ENCODE measurements at regions not wholly inside any gene's neighbourhood (a gene's known extent, or its start where the extent isn't known, plus 50 kb on each side); places are given as distances from the start of the nearest gene placed in this dataset.

DNA sequence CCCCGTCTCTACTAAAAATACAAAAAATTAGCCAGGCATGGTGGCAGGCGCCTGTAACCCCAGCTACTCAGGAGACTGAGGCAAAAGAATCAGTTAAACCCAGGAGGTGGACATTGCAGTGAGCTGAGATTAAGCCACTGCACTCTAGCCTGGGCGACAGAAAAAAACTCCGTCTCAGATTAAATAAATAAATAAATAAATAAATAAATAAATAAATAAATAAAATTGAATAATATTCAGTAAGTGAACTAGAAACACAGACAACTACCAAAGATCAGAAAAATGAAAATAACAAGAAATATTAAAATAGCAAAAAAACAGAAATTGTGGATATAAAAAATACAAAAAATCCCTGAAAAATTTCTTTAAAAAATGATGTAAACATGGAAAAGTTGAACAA is 172.4 kb downstream of the ZNF486 start:
- intact Hi-C loops (cut with micrococcal nuclease) = no loop called here
- ATAC-seq (ENCODE audit: low read depth) (no peak), DNase-seq (no peak)
- H3K27ac ChIP-seq (ENCODE audit: insufficient read depth, low read length) = no peak overlapping the region
- no TSS peak for BruUV-seq (replicated peaks)
- ChIA-PET POLR2A (ENCODE audit: unreplicated experiment) (no interaction called here), CTCF (no interaction called here)
- no peak overlapping the region for H2AFZ ChIP-seq (replicated peaks; ENCODE audit: low read length, poor library complexity)
- in situ Hi-C loops (cut with MboI; ENCODE audit: low sequenced_read_pairs) = no loop called here
- H2BK5ac ChIP-seq (ENCODE audit: low read depth, low read length, poor library complexity, severe bottlenecking) = no peak overlapping the region
- H3K9me1 ChIP-seq (ENCODE audit: insufficient read depth, low read length) = no peaks in the 10 kb centered on the region
- no peaks in the 10 kb centered on the region for H3K79me1 ChIP-seq (ENCODE audit: low read depth in 1 of 2, low read length in 2 of 2)
- H3K9ac ChIP-seq (ENCODE audit: low read depth, low read length) = no peak overlapping the region
- H3K14ac ChIP-seq (replicated peaks; ENCODE audit: low read depth, low read length) = no peak overlapping the region
- H3K9me3 ChIP-seq (ENCODE audit: control insufficient read depth, insufficient read depth, low read length) = peaks cover 16% of the 10 kb centered on the region
- no CpG with 5 or more reads among the region's 4 CpGs for WGBS, 2 experiments (ENCODE audit: extremely low coverage in 2 of 2, insufficient read length in 1 of 2)
- H4K20me1 ChIP-seq (ENCODE audit: insufficient read depth, low read length) = no peaks in the 10 kb centered on the region
- no peak overlapping the region for H2BK20ac ChIP-seq (ENCODE audit: low read depth, low read length)
- H2AK9ac ChIP-seq (replicated peaks; ENCODE audit: low read depth, low read length, poor library complexity) = no peak overlapping the region
- no peak overlapping the region for H4K8ac ChIP-seq (ENCODE audit: low read depth in 2 of 2, low read length in 2 of 2)
- no peak overlapping the region for H3K23ac ChIP-seq (ENCODE audit: low read depth, low read length)
- no peak overlapping the region for H4K91ac ChIP-seq (ENCODE audit: insufficient read depth, low read depth, low read length)
- no peak overlapping the region for H2BK15ac ChIP-seq (ENCODE audit: low read depth, low read length)
- H3K56ac ChIP-seq (ENCODE audit: extremely low read depth, insufficient read depth, low read length) = no peak overlapping the region
- H2AK5ac ChIP-seq (ENCODE audit: low read depth, low read length) = no peak overlapping the region
- TF ChIP-seq MAFK (IDR thresholded peaks at IDR 0.05; ENCODE audit: low read depth, low read length) (no peak), CHD1 (IDR thresholded peaks at IDR 0.05; ENCODE audit: low read depth, low read length) (no peak), SMC3 (IDR thresholded peaks at IDR 0.05; ENCODE audit: low read depth, low read length) (no peak)
- no peaks in the 10 kb centered on the region for H3K4me1 ChIP-seq (ENCODE audit: control insufficient read depth, insufficient read depth, low read length)
- no peak overlapping the region for H3K4me3 ChIP-seq (ENCODE audit: insufficient read depth, low read depth, low read length)
- H3K36me3 ChIP-seq (ENCODE audit: control insufficient read depth, insufficient read depth, low read length) = no peaks in the 10 kb centered on the region
- H4K5ac ChIP-seq (ENCODE audit: low read depth, low read length) = no peak overlapping the region
- H3K18ac ChIP-seq (ENCODE audit: low read depth, low read length) = no peak overlapping the region
- no peak overlapping the region for H3K4me2 ChIP-seq (ENCODE audit: low read depth, low read length)
- H3K4ac ChIP-seq (ENCODE audit: low read depth, low read length) = no peak overlapping the region
- no peak overlapping the region for H2BK120ac ChIP-seq (ENCODE audit: low read depth, low read length)
- dilution Hi-C loops (cut with HindIII; ENCODE audit: low sequenced_read_pairs, unreplicated experiment) = no loop called here
- H3K27me3 ChIP-seq (ENCODE audit: control insufficient read depth, insufficient read depth, low read length) = no peaks in the 10 kb centered on the region
